ENCODE measurements at regions not wholly inside any gene's neighbourhood (a gene's known extent, or its start where the extent isn't known, plus 50 kb on each side); places are given as distances from the start of the nearest gene placed in this dataset.

GRCh38 chr2:207296265-207296948, 130.7 kb upstream of the KLF7 start:
- no peak for DNase-seq (ENCODE audit: low spot score in 2 of 2)
- Histone ChIP-seq H3K36me3 (no peaks in the 10 kb centered on the region), H3K4me1 (no peaks in the 10 kb centered on the region), H3K27me3 (no peaks in the 10 kb centered on the region), H3K27ac (no peak overlapping the region), H3K4me3 (no peak overlapping the region), H3K9me3 (no peaks in the 10 kb centered on the region)
- TF ChIP-seq CTCF (IDR thresholded peaks at IDR 0.05), result no peak
- intact Hi-C loops (cut with DNase I), result no loop called here

GRCh38 chr2:207300817-207301216, 135.1 kb upstream of the KLF7 start:
- Histone ChIP-seq H3K36me3 (no peaks in the 10 kb centered on the region), H3K27me3 (no peaks in the 10 kb centered on the region), H3K4me1 (no peaks in the 10 kb centered on the region), H3K27ac (no peak overlapping the region), H3K9me3 (no peaks in the 10 kb centered on the region), H3K4me3 (no peak overlapping the region)
- TF ChIP-seq CTCF (IDR thresholded peaks at IDR 0.05), result no peak
- intact Hi-C loops (cut with DNase I), result no loop called here
- DNase-seq (ENCODE audit: low spot score in 2 of 2), result no peak

- Histone ChIP-seq H3K27me3 (no peaks in the 10 kb centered on the region), H3K27ac (no peak overlapping the region), H3K4me1 (no peaks in the 10 kb centered on the region), H3K36me3 (no peaks in the 10 kb centered on the region), H3K4me3 (no peak overlapping the region), H3K9me3 (no peaks in the 10 kb centered on the region)
- TF ChIP-seq CTCF (IDR thresholded peaks at IDR 0.05), result no peak
- intact Hi-C loops (cut with DNase I), result no loop called here
- DNase-seq (ENCODE audit: low spot score in 2 of 2), result no peak
Measured at GRCh38 chr2:207304761-207305160, 139.0 kb upstream of the KLF7 start.

- no peak overlapping the region for H3K27ac ChIP-seq
- DNase-seq (ENCODE audit: low spot score in 2 of 2), result no peak
- no peak for TF ChIP-seq CTCF (IDR thresholded peaks at IDR 0.05)
- H3K27me3 ChIP-seq, result no peaks in the 10 kb centered on the region
- intact Hi-C loops (cut with DNase I), result no loop called here
- H3K4me1 ChIP-seq, result no peaks in the 10 kb centered on the region
- H3K4me3 ChIP-seq, result no peak overlapping the region
- H3K9me3 ChIP-seq, result no peaks in the 10 kb centered on the region
- no peaks in the 10 kb centered on the region for H3K36me3 ChIP-seq
Measured at GRCh38 chr2:207308519-207309224, 142.9 kb upstream of the KLF7 start.

- Histone ChIP-seq H3K4me1 (no peaks in the 10 kb centered on the region), H3K27ac (no peak overlapping the region), H3K27me3 (no peaks in the 10 kb centered on the region), H3K4me3 (no peak overlapping the region), H3K36me3 (no peaks in the 10 kb centered on the region), H3K9me3 (no peaks in the 10 kb centered on the region)
- intact Hi-C loops (cut with DNase I), result no loop called here
- DNase-seq (ENCODE audit: low spot score in 2 of 2), result peak; percentile 22 to 80
- no peak for TF ChIP-seq CTCF (IDR thresholded peaks at IDR 0.05)
Measured at GRCh38 chr2:207311316-207312005, 145.7 kb upstream of the KLF7 start.

All from ascending aorta (tissue), 2 donors.